IMR-90 (cell line): ENCODE measurements at regions not wholly inside any gene's neighbourhood (a gene's known extent, or its start where the extent isn't known, plus 50 kb on each side); places are given as distances from the start of the nearest gene placed in this dataset.

Source experiments
- ATAC-seq: fragments of 200-7000 bp; cut with Tn5 transposase; 2 replicates; pipeline ENCODE4 v1.9.1; 2020; ENCODE audit warnings: low read depth, mild to moderate bottlenecking, moderate library complexity
- BruUV-seq: library from RNA; stranded (reverse); fragments of 400-500 nt; replicated peaks from 2 replicates; lab custom pipeline; 2021; lab: Mats Ljungman, UMichigan
- CTCF ChIA-PET: fragments of 300-600 bp; formaldehyde crosslinking; extraction: SDS; loops from one replicate; lab custom pipeline; 2021; ENCODE audit warnings: antibody characterized with exemption; lab: Yijun Ruan, JAX
- POLR2A ChIA-PET: fragments of 300-600 bp; sonication (Branson Sonifier 250); formaldehyde crosslinking; loops from one replicate; lab custom pipeline; 2022; ENCODE audit warnings: antibody characterized with exemption; ENCODE audit not compliant: unreplicated experiment; lab: Charles Lee
- DNase-seq: peaks from one replicate; pipeline ENCODE4 v3.0.0; 2013
- H2AFZ ChIP-seq: replicated peaks from 2 replicates; pipeline ENCODE3; 2013; ENCODE audit warnings: low read length, mild to moderate bottlenecking; ENCODE audit not compliant: poor library complexity
- H2AK5ac ChIP-seq: 2 replicates; pipeline ENCODE4 v1.6.1; 2013; ENCODE audit warnings: low read depth, low read length, inconsistent platforms
- H2AK9ac ChIP-seq: replicated peaks from 2 replicates; pipeline ENCODE3; 2013; ENCODE audit warnings: mild to moderate bottlenecking, low read depth, low read length, moderate library complexity; ENCODE audit not compliant: poor library complexity
- H2BK120ac ChIP-seq: 2 replicates; pipeline ENCODE4 v1.6.1; 2013; ENCODE audit warnings: low read depth, low read length, inconsistent platforms
- H2BK15ac ChIP-seq: 3 replicates; pipeline ENCODE4 v1.6.1; 2013; ENCODE audit warnings: low read depth, low read length, inconsistent platforms
- H2BK20ac ChIP-seq: 2 replicates; pipeline ENCODE4 v1.6.1; 2013; ENCODE audit warnings: low read depth, mild to moderate bottlenecking, inconsistent platforms, low read length, moderate library complexity
- H2BK5ac ChIP-seq: 2 replicates; pipeline ENCODE4 v1.6.1; 2013; ENCODE audit warnings: mild to moderate bottlenecking, low read depth, low read length, inconsistent platforms; ENCODE audit not compliant: poor library complexity, severe bottlenecking
- H3K14ac ChIP-seq: replicated peaks from 2 replicates; pipeline ENCODE4 v1.6.1; 2013; ENCODE audit warnings: low read depth, low read length, inconsistent platforms
- H3K18ac ChIP-seq: 2 replicates; pipeline ENCODE4 v1.6.1; 2013; ENCODE audit warnings: low read depth, low read length, control low read depth
- H3K23ac ChIP-seq: 2 replicates; pipeline ENCODE4 v1.6.1; 2013; ENCODE audit warnings: low read depth, low read length, inconsistent platforms
- H3K27ac ChIP-seq: 2 replicates; pipeline ENCODE4 v1.5.1; 2013; ENCODE audit warnings: mild to moderate bottlenecking, control low read depth, low read length; ENCODE audit not compliant: insufficient read depth
- H3K27me3 ChIP-seq: 2 replicates; pipeline ENCODE4 v1.6.1; 2013; ENCODE audit warnings: low read length; ENCODE audit not compliant: control insufficient read depth, insufficient read depth
- H3K36me3 ChIP-seq: 2 replicates; pipeline ENCODE4 v1.6.1; 2013; ENCODE audit warnings: low read length, mixed read lengths; ENCODE audit not compliant: control insufficient read depth, insufficient read depth
- H3K4ac ChIP-seq: 2 replicates; pipeline ENCODE4 v1.6.1; 2013; ENCODE audit warnings: low read depth, low read length, inconsistent platforms
- H3K4me1 ChIP-seq: 2 replicates; pipeline ENCODE4 v1.6.1; 2013; ENCODE audit warnings: low read length, mixed read lengths; ENCODE audit not compliant: control insufficient read depth, insufficient read depth
- H3K4me2 ChIP-seq: 2 replicates; pipeline ENCODE4 v1.6.1; 2013; ENCODE audit warnings: low read depth, mild to moderate bottlenecking, control low read depth, low read length, moderate library complexity
- H3K4me3 ChIP-seq: 2 replicates; pipeline ENCODE4 v1.5.1; 2013; ENCODE audit warnings: low read depth, mild to moderate bottlenecking, control low read depth, low read length, moderate library complexity; ENCODE audit not compliant: insufficient read depth
- H3K56ac ChIP-seq: 2 replicates; pipeline ENCODE4 v1.6.1; 2013; ENCODE audit warnings: low read length, inconsistent platforms; ENCODE audit not compliant: insufficient read depth; ENCODE audit errors: extremely low read depth
- H3K79me1 ChIP-seq, 2 experiments: 2 replicates each; pipeline ENCODE4 v1.6.1; 2013; ENCODE audit warnings: low read length in 2 of 2, inconsistent platforms in 1 of 2, low read depth in 1 of 2
- H3K9ac ChIP-seq: 2 replicates; pipeline ENCODE4 v1.6.1; 2013; ENCODE audit warnings: low read depth, low read length, control low read depth
- H3K9me1 ChIP-seq: 2 replicates; pipeline ENCODE4 v1.6.1; 2013; ENCODE audit warnings: low read length, inconsistent platforms; ENCODE audit not compliant: insufficient read depth
- H3K9me3 ChIP-seq: 2 replicates; pipeline ENCODE4 v1.6.1; 2013; ENCODE audit warnings: low read length; ENCODE audit not compliant: control insufficient read depth, insufficient read depth
- H4K20me1 ChIP-seq: 2 replicates; pipeline ENCODE4 v1.6.1; 2013; ENCODE audit warnings: low read length, inconsistent platforms; ENCODE audit not compliant: insufficient read depth
- H4K5ac ChIP-seq: 2 replicates; pipeline ENCODE4 v1.6.1; 2013; ENCODE audit warnings: mild to moderate bottlenecking, low read depth, low read length, control low read depth
- H4K8ac ChIP-seq, 2 experiments: 2 replicates each; pipeline ENCODE4 v1.6.1; 2013; ENCODE audit warnings: low read depth in 2 of 2, low read length in 2 of 2, control low read depth in 1 of 2, inconsistent platforms in 1 of 2
- H4K91ac ChIP-seq: 2 replicates; pipeline ENCODE4 v1.6.1; 2013; ENCODE audit warnings: low read depth, low read length, inconsistent platforms; ENCODE audit not compliant: insufficient read depth
- BHLHE40 ChIP-seq: fragments of 150-350 bp; IDR thresholded peaks from 2 replicates; pipeline ENCODE4 v1.6.1; 2016; ENCODE audit warnings: mild to moderate bottlenecking, low read depth, low read length
- CHD1 ChIP-seq: IDR thresholded peaks from 2 replicates; pipeline ENCODE4 v1.6.1; 2012; ENCODE audit warnings: low read depth, low read length, improper control_type of control experiment
- MAFK ChIP-seq: IDR thresholded peaks from 2 replicates; pipeline ENCODE4 v1.6.1; 2012; ENCODE audit warnings: low read depth, low read length, improper control_type of control experiment
- RAD21 ChIP-seq: IDR thresholded peaks from 2 replicates; pipeline ENCODE4 v1.6.1; 2012; ENCODE audit warnings: low read length, improper control_type of control experiment
- SMC3 ChIP-seq: fragments of 150-350 bp; IDR thresholded peaks from 2 replicates; pipeline ENCODE4 v1.6.1; 2016; ENCODE audit warnings: low read depth, mild to moderate bottlenecking, antibody characterized with exemption, low read length, moderate library complexity
- WGBS, 2 experiments: methylation state at CpG; one replicate each; pipeline versions ENCODE4 v1.1.5 to v1.1.7; 2013; ENCODE audit warnings: missing lambda C conversion rate in 2 of 2; ENCODE audit not compliant: insufficient read length in 1 of 2; ENCODE audit errors: extremely low coverage in 2 of 2; 5-methylcytosine and 5-hydroxymethylcytosine counted together
- dilution Hi-C: fragments of 300-500 bp; cut with HindIII; formaldehyde crosslinking; loops from one replicate; pipeline ENCODE4 v1.14.3; 2018; ENCODE audit warnings: low sequenced_read_pairs; ENCODE audit not compliant: unreplicated experiment
- in situ Hi-C: fragments of 300-500 bp; cut with MboI; formaldehyde crosslinking; loops from 3 replicates; pipeline ENCODE4 v1.14.3; 2019; ENCODE audit warnings: low sequenced_read_pairs, inconsistent platforms, mixed read lengths
- intact Hi-C: fragments of 100-400 bp; cut with micrococcal nuclease; formaldehyde crosslinking; loops from 2 replicates; pipeline ENCODE4 v1.10.0; 2022

GRCh38 chr6:141242957-141243356 lies 889.8 kb upstream of the GJE1 start:
- no peak for DNase-seq
- Histone ChIP-seq H4K8ac (no peak overlapping the region), H3K27me3 (no peaks in the 10 kb centered on the region), H3K79me1 (no peaks in the 10 kb centered on the region), H4K20me1 (no peaks in the 10 kb centered on the region), H3K4me2 (no peak overlapping the region), H2AK5ac (no peak overlapping the region), H3K36me3 (no peaks in the 10 kb centered on the region), H2BK15ac (no peak overlapping the region), H3K4ac (no peak overlapping the region), H3K4me1 (no peaks in the 10 kb centered on the region), H3K9me1 (no peaks in the 10 kb centered on the region), H3K9ac (no peak overlapping the region), H3K9me3 (no peaks in the 10 kb centered on the region), H2BK5ac (no peak overlapping the region), H2BK120ac (no peak overlapping the region), H2BK20ac (no peak overlapping the region), H3K23ac (no peak overlapping the region), H4K91ac (no peak overlapping the region), H3K18ac (no peak overlapping the region), H2AFZ (no peak overlapping the region), H2AK9ac (no peak overlapping the region), H3K14ac (no peak overlapping the region), H3K4me3 (no peak overlapping the region), H3K27ac (no peak overlapping the region), H3K56ac (no peak overlapping the region), H4K5ac (no peak overlapping the region)
- dilution Hi-C loops: no loop called here
- intact Hi-C loops: no loop called here
- CTCF ChIA-PET: no interaction called here
- POLR2A ChIA-PET: no interaction called here
- BruUV-seq: no TSS peak
- in situ Hi-C loops: no loop called here
- no peak for ATAC-seq
- TF ChIP-seq SMC3 (no peak), BHLHE40 (no peak), RAD21 (no peak), CHD1 (no peak), MAFK (0 out of 2 replicates have a peak, but pooled peaks have one; percentile 9)
- WGBS, 2 experiments: no CpG with 5 or more reads among the region's 1 CpG
